HG03565 (cell line): ENCODE measurements at regions not wholly inside any gene's neighbourhood (a gene's known extent, or its start where the extent isn't known, plus 50 kb on each side); places are given as distances from the start of the nearest gene placed in this dataset.

ENCODE experiments used
- ATAC-seq: cut with Tn5 transposase; IDR thresholded peaks from one replicate; pipeline ENCODE4 v1.9.1; 2021; ENCODE audit warnings: mild to moderate bottlenecking, moderate library complexity; ENCODE audit not compliant: unreplicated experiment

GRCh38 chr2:236884569-236885175 lies 201.0 kb upstream of the COPS8 start:
- no peak for ATAC-seq

DNA sequence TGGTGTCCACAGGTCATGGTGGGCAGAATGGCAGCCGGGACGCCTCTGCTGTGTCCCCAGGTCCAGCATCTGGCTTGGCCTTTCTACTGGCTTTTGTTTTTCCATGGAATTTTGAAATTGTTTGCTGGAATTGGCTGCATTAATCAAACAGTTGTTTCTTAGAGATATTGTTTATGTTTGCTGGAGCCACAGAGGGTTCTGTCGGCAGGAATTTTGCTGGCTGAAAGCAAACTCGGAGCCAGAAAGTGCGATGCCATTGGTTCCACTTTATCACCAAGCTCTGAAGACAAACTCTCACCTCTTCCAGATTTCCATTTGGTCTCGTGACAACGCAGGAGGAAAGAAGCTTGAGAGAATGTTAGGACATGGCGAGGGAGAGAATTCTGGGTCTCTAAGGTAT lies 199.2 kb upstream of the COPS8 start:
- ATAC-seq: no peak

- ATAC-seq: no peak
These were observed 198.2 kb upstream of the COPS8 start for GRCh38 chr2:236887531-236887930.

GRCh38 chr2:236887953-236888793 lies 197.5 kb upstream of the COPS8 start:
- no peak for ATAC-seq

DNA sequence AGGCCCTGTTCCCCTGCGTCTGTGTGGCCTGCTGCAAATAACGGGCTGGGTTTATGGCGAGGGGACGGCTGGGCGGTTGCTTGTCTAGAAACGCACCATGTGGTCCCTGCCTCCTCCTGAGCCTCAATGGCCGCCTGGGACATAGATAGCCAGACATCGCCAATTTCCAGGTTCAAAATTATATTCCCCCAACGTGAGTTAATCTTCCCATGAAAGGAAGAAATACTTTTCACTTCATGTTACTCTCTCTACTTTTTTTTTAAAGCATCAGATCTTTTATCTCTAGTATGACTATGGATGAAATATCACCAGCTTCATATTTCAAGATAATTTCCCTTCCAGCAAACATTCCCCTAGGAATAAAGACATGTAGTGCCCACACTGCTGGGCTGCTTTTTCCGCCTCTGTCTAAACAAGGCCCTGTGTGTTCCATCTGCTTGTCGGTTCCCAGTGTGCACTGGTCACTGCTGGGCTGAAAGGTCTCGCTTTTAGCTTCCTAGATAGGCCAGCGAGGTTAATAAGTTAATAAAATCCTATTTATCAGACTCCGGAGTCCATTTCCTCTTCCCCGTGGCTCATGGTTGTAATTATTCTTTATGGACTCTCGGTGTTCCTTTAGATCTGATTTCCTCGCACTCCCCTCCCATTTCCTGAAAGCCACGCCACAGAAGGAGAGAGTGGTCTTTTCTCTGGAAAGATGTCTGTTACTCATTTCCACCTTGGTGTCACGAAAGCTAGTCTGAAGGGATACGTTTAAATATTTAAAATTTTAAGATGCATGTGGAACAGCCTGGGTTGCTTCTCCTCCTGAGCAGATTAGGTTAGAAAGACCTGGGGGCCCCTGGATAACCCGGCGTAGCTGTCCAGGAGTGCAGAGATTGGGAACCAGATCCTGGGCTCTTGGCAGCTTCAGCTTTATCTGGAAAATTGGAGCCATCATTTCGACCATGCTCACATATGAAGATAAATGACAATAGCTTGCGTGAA lies 196.6 kb upstream of the COPS8 start:
- ATAC-seq: no peak

GRCh38 chr2:236889791-236890704 lies 195.6 kb upstream of the COPS8 start:
- no peak for ATAC-seq

DNA sequence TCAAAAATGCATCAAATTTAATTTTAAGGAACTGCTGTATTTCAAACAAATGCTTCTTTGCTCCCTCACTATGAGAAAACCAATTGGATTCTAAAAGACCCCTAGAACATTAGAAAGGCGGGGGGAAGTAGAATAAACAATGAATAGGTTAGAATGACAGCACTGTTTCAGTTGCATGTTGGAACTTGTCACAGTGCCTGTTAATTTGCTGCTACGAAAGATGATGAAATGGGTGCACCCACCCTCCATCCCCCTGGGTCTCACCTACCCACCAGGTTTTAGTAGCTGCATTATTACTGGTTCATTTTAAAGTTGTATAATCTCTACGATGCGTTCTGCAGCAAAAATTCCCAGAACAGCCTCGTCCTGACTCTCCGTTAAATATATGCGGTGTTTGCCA lies 193.0 kb upstream of the COPS8 start:
- no peak for ATAC-seq

GRCh38 chr2:236894791-236895190 lies 190.9 kb upstream of the COPS8 start:
- ATAC-seq: no peak

- no peak for ATAC-seq
These were observed 190.2 kb upstream of the COPS8 start for GRCh38 chr2:236895497-236895896.

- ATAC-seq: no peak
These were observed 189.0 kb upstream of the COPS8 start for GRCh38 chr2:236896688-236897087.

DNA sequence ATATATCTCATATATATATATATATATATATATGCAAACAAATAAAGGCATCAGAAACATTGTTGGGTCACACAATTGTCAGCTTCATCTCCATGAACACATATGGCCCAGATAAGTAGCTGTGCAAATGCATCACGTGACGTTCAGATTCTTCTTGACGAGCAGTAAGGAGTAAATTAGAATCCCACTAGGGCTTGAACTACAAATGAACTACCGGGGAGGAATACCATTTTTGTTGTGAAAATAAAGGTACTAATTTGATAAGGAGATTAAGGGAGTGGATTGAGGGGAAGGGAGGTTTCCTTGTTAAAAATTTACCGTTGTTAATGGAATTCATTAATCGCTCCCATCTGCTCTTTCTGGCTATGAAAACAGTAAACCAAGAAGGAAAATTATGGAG lies 186.5 kb upstream of the COPS8 start:
- no peak for ATAC-seq

- no peak for ATAC-seq
These were observed 185.6 kb upstream of the COPS8 start for GRCh38 chr2:236899950-236900640.

- no peak for ATAC-seq
These were observed 183.7 kb upstream of the COPS8 start for GRCh38 chr2:236901956-236902355.

GRCh38 chr2:236903978-236904377 lies 181.7 kb upstream of the COPS8 start:
- no peak for ATAC-seq

- no peak for ATAC-seq
These were observed 181.1 kb upstream of the COPS8 start for GRCh38 chr2:236904389-236905263.

- no peak for ATAC-seq
These were observed 179.7 kb upstream of the COPS8 start for GRCh38 chr2:236905976-236906375.

DNA sequence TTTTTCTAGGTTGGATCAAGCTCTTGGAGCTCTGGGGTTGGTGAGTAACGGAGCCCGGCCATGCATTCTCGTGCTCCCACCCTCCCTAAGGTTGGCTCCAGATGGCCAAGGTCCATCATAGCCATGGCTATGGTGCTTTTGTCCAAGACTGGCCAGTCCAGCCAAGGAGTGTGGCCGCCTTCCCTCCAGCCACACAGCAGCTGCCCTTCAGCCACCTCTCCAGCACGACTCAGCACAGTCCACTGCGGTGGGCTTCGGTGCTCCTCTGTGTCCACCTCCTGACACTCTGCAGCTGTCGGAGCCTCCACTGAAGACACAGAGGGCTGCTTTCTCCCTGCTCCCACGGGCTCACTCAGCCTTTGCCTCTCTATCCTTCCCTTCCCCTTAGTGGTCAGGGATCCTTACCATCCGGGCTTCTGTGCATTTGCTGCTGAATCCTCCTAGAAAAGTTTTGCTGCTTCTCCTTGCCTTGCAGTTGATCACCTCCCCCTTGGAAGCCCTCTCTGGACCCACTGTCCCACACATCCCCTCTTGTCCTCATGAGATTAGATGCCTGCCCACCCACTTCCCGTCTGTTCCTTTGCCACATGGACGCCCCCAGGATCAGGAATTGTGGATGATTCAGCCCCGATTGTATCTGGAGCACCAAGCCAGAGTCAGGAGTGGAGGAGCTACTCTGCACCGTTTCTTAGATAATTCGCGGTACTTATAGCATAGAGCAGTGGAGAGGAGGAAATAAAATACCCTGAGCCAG lies 177.1 kb upstream of the COPS8 start:
- ATAC-seq: no peak

- no peak for ATAC-seq
These were observed 176.5 kb upstream of the COPS8 start for GRCh38 chr2:236909193-236909504.
